NCI-H524 treated with DMSO at 0.1 percent for 48 hours (cell line): ENCODE measurements at regions not wholly inside any gene's neighbourhood (a gene's known extent, or its start where the extent isn't known, plus 50 kb on each side); places are given as distances from the start of the nearest gene placed in this dataset.

Source experiments
- DNase-seq: peaks from one replicate; lab custom pipeline; 2025; lab: John Stamatoyannopoulos, UW

- DNase-seq, result no peak
Observed at GRCh38 chr13:68473834-68474326, 1243.7 kb upstream of the PCDH9 start.

GRCh38 chr13:68467160-68467559 lies 1237.0 kb upstream of the PCDH9 start:
- no peak for DNase-seq

- no peak for DNase-seq
Observed at GRCh38 chr13:68440874-68441273, 1210.7 kb upstream of the PCDH9 start.

GRCh38 chr13:68439817-68440216 lies 1209.7 kb upstream of the PCDH9 start:
- DNase-seq, result no peak

GRCh38 chr13:68428292-68428691 lies 1198.2 kb upstream of the PCDH9 start:
- DNase-seq, result no peak

- no peak for DNase-seq
Observed at GRCh38 chr13:68417801-68418200, 1187.7 kb upstream of the PCDH9 start.

GRCh38 chr13:68410007-68410406 lies 1179.9 kb upstream of the PCDH9 start:
- no peak for DNase-seq

GRCh38 chr13:68390987-68391386 lies 1160.9 kb upstream of the PCDH9 start:
- no peak for DNase-seq

GRCh38 chr13:68386808-68387207 lies 1156.7 kb upstream of the PCDH9 start:
- no peak for DNase-seq

- DNase-seq, result no peak
Observed at GRCh38 chr13:68380041-68380973, 1150.2 kb upstream of the PCDH9 start.

- no peak for DNase-seq
Observed at GRCh38 chr13:68378294-68378693, 1148.2 kb upstream of the PCDH9 start.

- DNase-seq, result no peak
Observed at GRCh38 chr13:68375004-68375403, 1144.9 kb upstream of the PCDH9 start.

GRCh38 chr13:68369739-68370138 lies 1139.6 kb upstream of the PCDH9 start:
- DNase-seq, result no peak

- DNase-seq, result no peak
Observed at GRCh38 chr13:68368922-68369321, 1138.8 kb upstream of the PCDH9 start.

GRCh38 chr13:68359105-68359504 lies 1129.0 kb upstream of the PCDH9 start:
- DNase-seq, result no peak

GRCh38 chr13:68358294-68358705 lies 1128.2 kb upstream of the PCDH9 start:
- no peak for DNase-seq

- no peak for DNase-seq
Observed at GRCh38 chr13:68350554-68350953, 1120.4 kb upstream of the PCDH9 start.

- no peak for DNase-seq
Observed at GRCh38 chr13:68347220-68347619, 1117.1 kb upstream of the PCDH9 start.

- DNase-seq, result no peak
Observed at GRCh38 chr13:68345963-68346531, 1115.9 kb upstream of the PCDH9 start.

- no peak for DNase-seq
Observed at GRCh38 chr13:68323124-68323523, 1093.0 kb upstream of the PCDH9 start.

GRCh38 chr13:68319384-68319783 lies 1089.2 kb upstream of the PCDH9 start:
- DNase-seq, result no peak

GRCh38 chr13:68304286-68304893 lies 1074.3 kb upstream of the PCDH9 start:
- DNase-seq, result no peak

GRCh38 chr13:68293631-68294030 lies 1063.5 kb upstream of the PCDH9 start:
- no peak for DNase-seq
